MM.1S (cell line): ENCODE measurements at regions not wholly inside any gene's neighbourhood (a gene's known extent, or its start where the extent isn't known, plus 50 kb on each side); places are given as distances from the start of the nearest gene placed in this dataset.

Experiments
- CTCF ChIP-seq: fragments of 300-600 bp; sonication (generic); IDR thresholded peaks from 2 replicates; pipeline ENCODE4 v1.5.1; 2016; ENCODE audit warnings: antibody characterized with exemption, low read length, mixed read lengths
- EZH2 ChIP-seq: fragments of 300-600 bp; sonication (generic); optimal IDR thresholded peaks from 2 replicates; pipeline ENCODE3; 2017; ENCODE audit warnings: low read depth, mild to moderate bottlenecking, antibody characterized with exemption, low read length, mixed read lengths
- EZH2phosphoT487 ChIP-seq: fragments of 300-600 bp; sonication (generic); IDR thresholded peaks from 2 replicates; pipeline ENCODE4 v1.6.1; 2018; ENCODE audit warnings: antibody characterized with exemption, low read length

GRCh38 chr13:84659359-84659661 is 777.0 kb upstream of the SLITRK1 start:
- no peak for TF ChIP-seq CTCF
- TF ChIP-seq EZH2phosphoT487 = no peak
- no peak for TF ChIP-seq EZH2
